ENCODE measurements at regions not wholly inside any gene's neighbourhood (a gene's known extent, or its start where the extent isn't known, plus 50 kb on each side); places are given as distances from the start of the nearest gene placed in this dataset.

- TF ChIP-seq JUND (CRISPR knock-in tag; IDR thresholded peaks at IDR 0.05), result no peak
- TF ChIP-seq CHCHD3 (CRISPR knock-in tag; IDR thresholded peaks at IDR 0.05), result no peak
- no peak for TF ChIP-seq POLR2AphosphoS5 (IDR thresholded peaks at IDR 0.05; ENCODE audit: low read depth, low read length)
- TF ChIP-seq ZFP91 (CRISPR knock-in tag; IDR thresholded peaks at IDR 0.05; ENCODE audit: borderline replicate concordance), result no peak
- TF ChIP-seq SETDB1 (CRISPR knock-in tag; IDR thresholded peaks at IDR 0.05; ENCODE audit: borderline replicate concordance), result no peak
- TF ChIP-seq, protein P1, sequence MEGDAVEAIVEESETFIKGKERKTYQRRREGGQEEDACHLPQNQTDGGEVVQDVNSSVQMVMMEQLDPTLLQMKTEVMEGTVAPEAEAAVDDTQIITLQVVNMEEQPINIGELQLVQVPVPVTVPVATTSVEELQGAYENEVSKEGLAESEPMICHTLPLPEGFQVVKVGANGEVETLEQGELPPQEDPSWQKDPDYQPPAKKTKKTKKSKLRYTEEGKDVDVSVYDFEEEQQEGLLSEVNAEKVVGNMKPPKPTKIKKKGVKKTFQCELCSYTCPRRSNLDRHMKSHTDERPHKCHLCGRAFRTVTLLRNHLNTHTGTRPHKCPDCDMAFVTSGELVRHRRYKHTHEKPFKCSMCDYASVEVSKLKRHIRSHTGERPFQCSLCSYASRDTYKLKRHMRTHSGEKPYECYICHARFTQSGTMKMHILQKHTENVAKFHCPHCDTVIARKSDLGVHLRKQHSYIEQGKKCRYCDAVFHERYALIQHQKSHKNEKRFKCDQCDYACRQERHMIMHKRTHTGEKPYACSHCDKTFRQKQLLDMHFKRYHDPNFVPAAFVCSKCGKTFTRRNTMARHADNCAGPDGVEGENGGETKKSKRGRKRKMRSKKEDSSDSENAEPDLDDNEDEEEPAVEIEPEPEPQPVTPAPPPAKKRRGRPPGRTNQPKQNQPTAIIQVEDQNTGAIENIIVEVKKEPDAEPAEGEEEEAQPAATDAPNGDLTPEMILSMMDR (CRISPR knock-in tag; IDR thresholded peaks at IDR 0.05), result no peak
- TF ChIP-seq MAFG (CRISPR knock-in tag; IDR thresholded peaks at IDR 0.05), result no peak
- TF ChIP-seq HDAC2 (CRISPR knock-in tag; IDR thresholded peaks at IDR 0.05), result no peak
- TF ChIP-seq POLR2A (IDR thresholded peaks at IDR 0.05; ENCODE audit: insufficient read depth in 1 of 2, low read depth in 2 of 2, low read length in 2 of 2), result no peak
- TF ChIP-seq SIX1 (CRISPR knock-in tag; IDR thresholded peaks at IDR 0.05; ENCODE audit: borderline replicate concordance), result no peak
- no peak for TF ChIP-seq E2F5 (CRISPR knock-in tag; conservative IDR thresholded peaks at IDR 0.05)
- TF ChIP-seq ZNF292 (CRISPR knock-in tag; IDR thresholded peaks at IDR 0.05; ENCODE audit: borderline replicate concordance, low read depth), result no peak
Observed at GRCh38 chr7:156001496-156002260, 189.4 kb upstream of the SHH start.

All from HepG2 (cell line).